ENCODE measurements at regions not wholly inside any gene's neighbourhood (a gene's known extent, or its start where the extent isn't known, plus 50 kb on each side); places are given as distances from the start of the nearest gene placed in this dataset.

DNA sequence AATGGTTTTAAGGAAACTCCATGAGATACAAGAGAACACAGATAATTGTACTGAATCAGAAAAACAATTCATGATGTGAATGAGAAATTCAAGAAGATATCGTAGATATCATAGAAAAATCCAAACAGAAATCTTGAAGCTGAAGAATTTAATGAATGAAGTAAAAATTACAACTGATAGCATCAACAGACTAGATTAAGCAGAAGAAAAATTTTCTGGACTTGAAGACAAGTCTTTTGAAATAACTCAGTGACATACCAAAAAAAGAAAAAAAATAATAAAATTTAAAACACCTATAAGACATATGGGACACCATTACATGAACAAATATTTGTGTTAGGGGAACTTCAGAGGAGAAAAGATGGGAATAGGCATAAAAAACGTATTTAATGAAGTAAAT lies 122.8 kb upstream of the SYT10 start:
- H3K14ac ChIP-seq (ENCODE audit: insufficient read depth, low read length) = no peak overlapping the region
- H2BK5ac ChIP-seq (ENCODE audit: insufficient read length, low read length) = no peak overlapping the region
- H3K27me3 ChIP-seq (ENCODE audit: insufficient read depth, low read length) = no peaks in the 10 kb centered on the region
- Mint-ChIP-seq H3K4me3 (no peak overlapping the region), H3K27me3 (ENCODE audit: low read depth) (no peaks in the 10 kb centered on the region), H3K36me3 (ENCODE audit: insufficient read depth in 1 of 3, low read depth in 3 of 3) (peaks cover 0 to 9% (median 7%) of the 10 kb centered on the region in 3 experiments; a peak in 5 of 7 replicates), H3K27ac (no peak overlapping the region), H3K4me1 (peaks cover 8 to 14% of the 10 kb centered on the region in 2 experiments), H3K9me3 (peaks cover 7 to 10% of the 10 kb centered on the region in 2 experiments; a peak in 4 of 5 replicates)
- H2BK15ac ChIP-seq (ENCODE audit: low read depth, low read length) = no peak overlapping the region
- no peak overlapping the region for H3K4me2 ChIP-seq (ENCODE audit: insufficient read depth, insufficient read length, low read length)
- no peak overlapping the region for H2AFZ ChIP-seq (ENCODE audit: low read length)
- H4K5ac ChIP-seq (ENCODE audit: insufficient read length, low read depth, low read length) = no peak overlapping the region
- TF ChIP-seq, protein P1, sequence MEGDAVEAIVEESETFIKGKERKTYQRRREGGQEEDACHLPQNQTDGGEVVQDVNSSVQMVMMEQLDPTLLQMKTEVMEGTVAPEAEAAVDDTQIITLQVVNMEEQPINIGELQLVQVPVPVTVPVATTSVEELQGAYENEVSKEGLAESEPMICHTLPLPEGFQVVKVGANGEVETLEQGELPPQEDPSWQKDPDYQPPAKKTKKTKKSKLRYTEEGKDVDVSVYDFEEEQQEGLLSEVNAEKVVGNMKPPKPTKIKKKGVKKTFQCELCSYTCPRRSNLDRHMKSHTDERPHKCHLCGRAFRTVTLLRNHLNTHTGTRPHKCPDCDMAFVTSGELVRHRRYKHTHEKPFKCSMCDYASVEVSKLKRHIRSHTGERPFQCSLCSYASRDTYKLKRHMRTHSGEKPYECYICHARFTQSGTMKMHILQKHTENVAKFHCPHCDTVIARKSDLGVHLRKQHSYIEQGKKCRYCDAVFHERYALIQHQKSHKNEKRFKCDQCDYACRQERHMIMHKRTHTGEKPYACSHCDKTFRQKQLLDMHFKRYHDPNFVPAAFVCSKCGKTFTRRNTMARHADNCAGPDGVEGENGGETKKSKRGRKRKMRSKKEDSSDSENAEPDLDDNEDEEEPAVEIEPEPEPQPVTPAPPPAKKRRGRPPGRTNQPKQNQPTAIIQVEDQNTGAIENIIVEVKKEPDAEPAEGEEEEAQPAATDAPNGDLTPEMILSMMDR (conservative IDR thresholded peaks at IDR 0.05) = no peak
- no peak overlapping the region for H3K9ac ChIP-seq (ENCODE audit: extremely low read depth, insufficient read length, low read length)
- H4K20me1 ChIP-seq (ENCODE audit: control insufficient read depth, insufficient read depth, insufficient read length) = no peaks in the 10 kb centered on the region
- H3K23me2 ChIP-seq (ENCODE audit: insufficient read length, low read depth, low read length, poor library complexity, severe bottlenecking) = no peaks in the 10 kb centered on the region
- H2BK12ac ChIP-seq (ENCODE audit: insufficient read length, low read depth, low read length) = no peak overlapping the region
- no peak overlapping the region for H3T11ph ChIP-seq (ENCODE audit: low read length)
- no peak overlapping the region for H3K56ac ChIP-seq (ENCODE audit: insufficient read length, low read depth, low read length)
- H4K8ac ChIP-seq (replicated peaks; ENCODE audit: insufficient read length, low read depth, low read length) = no peak overlapping the region
- H2BK120ac ChIP-seq (ENCODE audit: low read depth, low read length, poor library complexity, severe bottlenecking) = no peak overlapping the region
- no peak overlapping the region for H3K23ac ChIP-seq (ENCODE audit: insufficient read length, low read depth, low read length)
- no peaks in the 10 kb centered on the region for H3K9me3 ChIP-seq (ENCODE audit: control insufficient read depth, low read depth, low read length)
- H3K79me2 ChIP-seq (ENCODE audit: insufficient read depth, low read length) = no peaks in the 10 kb centered on the region
- no peaks in the 10 kb centered on the region for H3K79me1 ChIP-seq (ENCODE audit: insufficient read depth, low read depth, low read length, poor library complexity, severe bottlenecking)
- H2BK20ac ChIP-seq (ENCODE audit: low read depth, low read length, poor library complexity, severe bottlenecking) = no peak overlapping the region
- peaks cover 7% of the 10 kb centered on the region; the same call in 1 of the 2 replicates for H3K4me1 ChIP-seq (ENCODE audit: insufficient read depth, low read length)
- no peak overlapping the region for H3K18ac ChIP-seq (ENCODE audit: insufficient read length, low read depth, low read length)
- H3K4ac ChIP-seq (ENCODE audit: low read depth, low read length) = no peak overlapping the region
- WGBS (ENCODE audit: extremely low coverage, insufficient read length, low lambda C conversion rate) = no CpG with 5 or more reads among the region's 2 CpGs
- no peak for DNase-seq
- H3K27ac ChIP-seq (ENCODE audit: insufficient read length, low read depth, low read length) = no peak overlapping the region
- H2AK5ac ChIP-seq (ENCODE audit: insufficient read length, low read length) = no peak overlapping the region
- no peak overlapping the region for H4K91ac ChIP-seq (ENCODE audit: insufficient read length, low read depth, low read length)

All from H9 (cell line).